H1 (cell line): ENCODE measurements at regions not wholly inside any gene's neighbourhood (a gene's known extent, or its start where the extent isn't known, plus 50 kb on each side); places are given as distances from the start of the nearest gene placed in this dataset.

ENCODE experiments used
- CTCF ChIA-PET: fragments of 300-600 bp; sonication (Branson Sonifier 250); formaldehyde crosslinking; loops from one replicate; lab custom pipeline; 2021; ENCODE audit not compliant: partially characterized antibody; lab: Charles Lee
- POLR2A ChIA-PET: fragments of 300-600 bp; sonication (Branson Sonifier 250); formaldehyde crosslinking; loops from one replicate; lab custom pipeline; 2021; ENCODE audit warnings: inconsistent platforms; ENCODE audit not compliant: partially characterized antibody; lab: Charles Lee
- DNase-seq, 2 experiments: peaks; one replicate each; pipeline versions ENCODE4 v3.0.0 to v3.0.0-alpha.2; 2010 to 2022; ENCODE audit warnings: low spot score in 2 of 2, low read depth in 1 of 2, mixed read lengths in 1 of 2
- FAIRE-seq: peaks from 2 replicates; lab custom pipeline; 2011; peaks lifted over from hg19 to GRCh38; lab: Jason Lieb, UNC
- H2AFZ ChIP-seq: 2 replicates; pipeline ENCODE4 v1.8.1; 2012; ENCODE audit warnings: low read length, inconsistent platforms
- H2AK5ac ChIP-seq: 2 replicates; pipeline ENCODE4 v1.6.1; 2013; ENCODE audit warnings: low read depth, low read length
- H2BK120ac ChIP-seq: replicated peaks from 2 replicates; pipeline ENCODE3; 2013; ENCODE audit warnings: low read depth, low read length, inconsistent platforms
- H2BK12ac ChIP-seq: 2 replicates; pipeline ENCODE4 v1.6.1; 2013; ENCODE audit warnings: low read depth, low read length
- H2BK15ac ChIP-seq: 2 replicates; pipeline ENCODE4 v1.6.1; 2013; ENCODE audit warnings: low read length
- H2BK20ac ChIP-seq: 2 replicates; pipeline ENCODE4 v1.6.1; 2013; ENCODE audit warnings: low read length
- H2BK5ac ChIP-seq: 2 replicates; pipeline ENCODE4 v1.6.1; 2013; ENCODE audit warnings: low read depth, low read length
- H3K14ac ChIP-seq: 2 replicates; pipeline ENCODE4 v1.6.1; 2013; ENCODE audit warnings: inconsistent platforms; ENCODE audit not compliant: insufficient read length
- H3K18ac ChIP-seq: 2 replicates; pipeline ENCODE4 v1.6.1; 2013; ENCODE audit warnings: low read length; ENCODE audit errors: extremely low read depth
- H3K23ac ChIP-seq: 2 replicates; pipeline ENCODE4 v1.6.1; 2013; ENCODE audit warnings: inconsistent platforms; ENCODE audit not compliant: insufficient read length
- H3K23me2 ChIP-seq: 2 replicates; pipeline ENCODE4 v1.6.1; 2013; ENCODE audit warnings: low read depth, low read length
- H3K27ac ChIP-seq: 2 replicates; pipeline ENCODE4 v1.6.1; 2011; ENCODE audit warnings: low read depth, low read length, inconsistent platforms
- H3K27me3 ChIP-seq, 4 experiments: replicated peaks in 1 of 4; 1 replicate in 1 of 4; 2 replicates in 3 of 4; pipeline versions ENCODE4 v1.6.1 to v1.8.1; 2011 to 2013; ENCODE audit warnings: low read length in 3 of 4, mild to moderate bottlenecking in 3 of 4, inconsistent platforms in 2 of 4, mixed read lengths in 2 of 4, moderate library complexity in 1 of 4; ENCODE audit not compliant: control insufficient read depth in 3 of 4, insufficient read depth in 3 of 4; ENCODE audit errors: extremely low read depth in 1 of 4
- H3K36me3 ChIP-seq, 4 experiments: 2 replicates each; pipeline versions ENCODE4 v1.6.1 to v1.8.1; 2011 to 2013; ENCODE audit warnings: mild to moderate bottlenecking in 4 of 4, low read length in 3 of 4, moderate library complexity in 2 of 4, control low read depth in 1 of 4, inconsistent platforms in 1 of 4; ENCODE audit not compliant: insufficient read depth in 4 of 4, control insufficient read depth in 2 of 4
- H3K4ac ChIP-seq: replicated peaks from 2 replicates; pipeline ENCODE3; 2013; ENCODE audit warnings: low read length, low read depth, mixed read lengths, inconsistent platforms; ENCODE audit not compliant: insufficient read length
- H3K4me1 ChIP-seq, 4 experiments: replicated peaks in 1 of 4; 1 replicate in 1 of 4; 2 replicates in 3 of 4; pipeline versions ENCODE4 v1.6.1 to v1.8.1; 2011 to 2013; ENCODE audit warnings: low read length in 3 of 4, inconsistent platforms in 2 of 4, mixed read lengths in 1 of 4; ENCODE audit not compliant: insufficient read depth in 4 of 4, control insufficient read depth in 3 of 4
- H3K4me2 ChIP-seq, 2 experiments: 2 replicates each; pipeline versions ENCODE4 v1.6.1 to v1.8.1; 2011 to 2013; ENCODE audit warnings: low read depth in 2 of 2, low read length in 2 of 2, control low read depth in 1 of 2, inconsistent platforms in 1 of 2, mild to moderate bottlenecking in 1 of 2; ENCODE audit not compliant: insufficient read depth in 1 of 2
- H3K4me3 ChIP-seq, 4 experiments: fragments of 200-600, 300-600 bp in 1 of 4; sonication (generic), shearing (Covaris generic), sonication (Bioruptor Twin) in 1 of 4; 2 replicates each; pipeline versions ENCODE4 v1.5.1 to v1.8.1; 2011 to 2016; ENCODE audit warnings: low read length in 4 of 4, low read depth in 3 of 4, control low read depth in 2 of 4, inconsistent platforms in 2 of 4, mild to moderate bottlenecking in 2 of 4, mixed read lengths in 1 of 4, moderate library complexity in 1 of 4; ENCODE audit not compliant: insufficient read depth in 2 of 4; ENCODE audit errors: extremely low read depth in 1 of 4
- H3K56ac ChIP-seq: replicated peaks from 2 replicates; pipeline ENCODE3; 2013; ENCODE audit warnings: low read depth, mild to moderate bottlenecking, mixed read lengths, low read length, inconsistent platforms; ENCODE audit not compliant: insufficient read length
- H3K79me1 ChIP-seq: 2 replicates; pipeline ENCODE4 v1.6.1; 2013; ENCODE audit warnings: low read depth, low read length, control low read depth
- H3K79me2 ChIP-seq, 2 experiments: 2 replicates each; pipeline versions ENCODE4 v1.6.1 to v1.8.1; 2012 to 2013; ENCODE audit warnings: low read length in 2 of 2, mild to moderate bottlenecking in 2 of 2, inconsistent platforms in 1 of 2; ENCODE audit not compliant: insufficient read depth in 2 of 2, control insufficient read depth in 1 of 2
- H3K9ac ChIP-seq, 4 experiments: replicated peaks in 1 of 4; 1 replicate in 1 of 4; 2 replicates in 3 of 4; pipeline versions ENCODE4 v1.6.1 to v1.8.1; 2011 to 2013; ENCODE audit warnings: low read depth in 3 of 4, low read length in 3 of 4, control low read depth in 2 of 4, mild to moderate bottlenecking in 2 of 4, moderate library complexity in 2 of 4, inconsistent platforms in 1 of 4; ENCODE audit errors: extremely low read depth in 1 of 4
- H3K9me3 ChIP-seq, 2 experiments: 2 replicates each; pipeline versions ENCODE4 v1.6.1 to v1.8.1; 2012 to 2013; ENCODE audit warnings: mild to moderate bottlenecking in 2 of 2, moderate library complexity in 2 of 2, control low read depth in 1 of 2, inconsistent platforms in 1 of 2, low read depth in 1 of 2, low read length in 1 of 2, mixed read lengths in 1 of 2; ENCODE audit not compliant: insufficient read depth in 2 of 2
- H4K20me1 ChIP-seq, 2 experiments: replicated peaks in 1 of 2; 2 replicates each; pipeline versions ENCODE3 to v1.8.1; 2011 to 2013; ENCODE audit warnings: inconsistent platforms in 2 of 2, low read length in 2 of 2, mild to moderate bottlenecking in 1 of 2; ENCODE audit not compliant: insufficient read depth in 2 of 2, control insufficient read depth in 1 of 2
- H4K5ac ChIP-seq: 2 replicates; pipeline ENCODE4 v1.6.1; 2013; ENCODE audit warnings: low read length, low read depth, mixed read lengths, inconsistent platforms; ENCODE audit not compliant: insufficient read length
- H4K8ac ChIP-seq: 2 replicates; pipeline ENCODE4 v1.8.0; 2013; ENCODE audit warnings: mild to moderate bottlenecking, moderate library complexity, low read length, inconsistent platforms; ENCODE audit not compliant: insufficient read depth; ENCODE audit errors: extremely low read depth
- H4K91ac ChIP-seq: replicated peaks from 2 replicates; pipeline ENCODE3; 2013; ENCODE audit warnings: low read length, mixed read lengths, inconsistent platforms; ENCODE audit not compliant: insufficient read length
- EGR1 ChIP-seq: IDR thresholded peaks from 2 replicates; pipeline ENCODE4 v1.6.1; 2011; ENCODE audit warnings: low read depth, low read length, borderline replicate concordance
- EP300 ChIP-seq, 2 experiments: IDR thresholded peaks; 1 replicate in 1 of 2; 2 replicates in 1 of 2; pipeline ENCODE4 v1.6.1; 2011 to 2012; ENCODE audit warnings: low read depth in 2 of 2, low read length in 2 of 2, mild to moderate bottlenecking in 2 of 2, borderline replicate concordance in 1 of 2, inconsistent platforms in 1 of 2, moderate library complexity in 1 of 2
- MAFK ChIP-seq: IDR thresholded peaks from 2 replicates; pipeline ENCODE4 v1.6.1; 2012; ENCODE audit warnings: low read depth, mild to moderate bottlenecking, improper control_type of control experiment, low read length
- PHF8 ChIP-seq: fragments of 200-600 bp; sonication (generic); conservative IDR thresholded peaks from 2 replicates; pipeline ENCODE4 v1.7.1; 2012; ENCODE audit warnings: low read depth, mild to moderate bottlenecking, inconsistent platforms, low read length, moderate library complexity
- RBBP5 ChIP-seq: IDR thresholded peaks from 2 replicates; pipeline ENCODE4 v1.7.1; 2012; ENCODE audit warnings: low read depth, mild to moderate bottlenecking, inconsistent platforms, low read length, moderate library complexity, borderline replicate concordance
- RNF2 ChIP-seq: fragments of 200-900, 300-1000 bp; sonication (generic); IDR thresholded peaks from 2 replicates; pipeline ENCODE4 v1.7.1; 2016; ENCODE audit warnings: borderline replicate concordance, low read depth, mild to moderate bottlenecking, antibody characterized with exemption, low read length; ENCODE audit not compliant: poor library complexity, severe bottlenecking; ENCODE audit errors: missing control alignments
- SAP30 ChIP-seq: fragments of 300-600 bp; sonication (generic); IDR thresholded peaks from 2 replicates; pipeline ENCODE4 v1.7.1; 2012; ENCODE audit warnings: low read length, moderate library complexity, mild to moderate bottlenecking, inconsistent platforms; ENCODE audit not compliant: insufficient read depth, insufficient replicate concordance
- SIN3A ChIP-seq, 2 experiments: IDR thresholded peaks in 1 of 2; conservative IDR thresholded peaks in 1 of 2; 2 replicates each; pipeline ENCODE4 v1.6.1; 2011 to 2012; ENCODE audit warnings: low read length in 2 of 2, improper control_type of control experiment in 1 of 2, low read depth in 1 of 2, mild to moderate bottlenecking in 1 of 2
- SRF ChIP-seq: IDR thresholded peaks from 2 replicates; pipeline ENCODE4 v1.6.1; 2011; ENCODE audit warnings: mild to moderate bottlenecking, low read depth, low read length, moderate library complexity
- TBP ChIP-seq: IDR thresholded peaks from 2 replicates; pipeline ENCODE4 v1.6.1; 2011; ENCODE audit warnings: low read depth, low read length, improper control_type of control experiment
- WGBS, 2 experiments: shearing (Covaris generic) in 1 of 2; methylation state at CpG; one replicate each; pipeline versions ENCODE4 v1.1.6 to v1.1.7; 2013 to 2015; ENCODE audit warnings: low lambda C conversion rate in 2 of 2, mixed read lengths in 2 of 2, inconsistent platforms in 1 of 2, low coverage in 1 of 2, missing lambda C conversion rate in 1 of 2; ENCODE audit not compliant: insufficient replicate concordance in 2 of 2, insufficient coverage in 1 of 2, insufficient read length in 1 of 2; ENCODE audit errors: extremely low coverage in 1 of 2, missing lambda C conversion rate in 1 of 2; 5-methylcytosine and 5-hydroxymethylcytosine counted together
- TF ChIP-seq, protein P1 (sequence below): IDR thresholded peaks from 2 replicates; pipeline ENCODE4 v1.6.1; 2012; ENCODE audit warnings: inconsistent platforms
- TF ChIP-seq, protein P2 (sequence below): IDR thresholded peaks from 2 replicates; pipeline ENCODE4 v1.6.1; 2012; ENCODE audit warnings: inconsistent platforms

DNA sequence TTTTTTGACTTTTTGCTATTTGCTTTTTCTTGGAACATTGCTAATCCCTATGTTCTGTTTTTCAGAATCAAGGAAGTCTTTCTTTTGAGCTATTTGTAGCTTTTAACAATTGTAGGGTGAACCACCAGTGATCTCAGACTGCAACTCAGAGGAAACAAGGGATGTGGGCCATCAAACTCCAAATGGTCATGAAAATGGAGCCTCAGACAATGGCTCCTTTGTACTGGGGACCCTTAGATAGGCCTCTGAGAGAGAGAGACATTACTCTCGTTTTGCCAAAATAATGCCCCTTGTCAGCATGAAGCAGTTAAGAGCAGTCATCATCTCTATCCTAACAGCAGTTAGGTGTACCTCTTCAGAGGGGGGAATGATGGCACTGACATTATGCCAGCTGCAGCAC is 56.4 kb upstream of the GJB6 start:
- CTCF ChIA-PET: no interaction called here
- H3K56ac ChIP-seq: no peak overlapping the region
- TF ChIP-seq SRF (no peak), RBBP5 (no peak), RNF2 (no peak), TBP (no peak), PHF8 (no peak), SIN3A (conservative IDR thresholded peaks at IDR 0.05 in 1 of 2, IDR thresholded peaks at IDR 0.05 in 1 of 2; ENCODE audit: low read depth in 1 of 2, low read length in 2 of 2) (no peak), EGR1 (no peak), EP300 (IDR thresholded peaks at IDR 0.05; ENCODE audit: borderline replicate concordance in 1 of 2, low read depth in 2 of 2, low read length in 2 of 2) (no peak), MAFK (no peak), SAP30 (no peak)
- TF ChIP-seq, protein P1, sequence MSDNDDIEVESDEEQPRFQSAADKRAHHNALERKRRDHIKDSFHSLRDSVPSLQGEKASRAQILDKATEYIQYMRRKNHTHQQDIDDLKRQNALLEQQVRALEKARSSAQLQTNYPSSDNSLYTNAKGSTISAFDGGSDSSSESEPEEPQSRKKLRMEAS: no peak
- TF ChIP-seq, protein P2, sequence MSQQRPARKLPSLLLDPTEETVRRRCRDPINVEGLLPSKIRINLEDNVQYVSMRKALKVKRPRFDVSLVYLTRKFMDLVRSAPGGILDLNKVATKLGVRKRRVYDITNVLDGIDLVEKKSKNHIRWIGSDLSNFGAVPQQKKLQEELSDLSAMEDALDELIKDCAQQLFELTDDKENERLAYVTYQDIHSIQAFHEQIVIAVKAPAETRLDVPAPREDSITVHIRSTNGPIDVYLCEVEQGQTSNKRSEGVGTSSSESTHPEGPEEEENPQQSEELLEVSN: no peak

More for the DNA sequence above, 56.4 kb upstream of the GJB6 start:
- Histone ChIP-seq H4K20me1 (no peaks in the 10 kb centered on the region), H3K36me3 (no peaks in the 10 kb centered on the region), H3K27ac (no peak overlapping the region), H3K14ac (no peak overlapping the region), H4K8ac (no peak overlapping the region), H2AFZ (no peak overlapping the region), H3K18ac (no peak overlapping the region), H3K4me2 (no peak overlapping the region), H2BK120ac (no peak overlapping the region), H3K9me3 (peaks cover 24 to 25% of the 10 kb centered on the region in 2 experiments), H2BK12ac (no peak overlapping the region), H4K91ac (no peak overlapping the region), H3K4me3 (no peak overlapping the region), H3K79me1 (no peaks in the 10 kb centered on the region), H2AK5ac (no peak overlapping the region), H3K27me3 (no peaks in the 10 kb centered on the region), H3K4me1 (no peaks in the 10 kb centered on the region), H2BK20ac (no peak overlapping the region), H3K4ac (no peak overlapping the region), H3K23me2 (no peaks in the 10 kb centered on the region), H4K5ac (no peak overlapping the region), H3K23ac (no peak overlapping the region), H2BK15ac (no peak overlapping the region), H2BK5ac (no peak overlapping the region), H3K9ac (no peak overlapping the region), H3K79me2 (no peaks in the 10 kb centered on the region)
- DNase-seq (no peak), FAIRE-seq (no peak)
- 76% methylated on average over 1 of the region's 1 CpG; no CpG with 5 or more reads in 1 of the 2 experiments for WGBS, 2 experiments
- POLR2A ChIA-PET: no interaction called here
